Small intestine (tissue), 7 donors: ENCODE measurements at regions not wholly inside any gene's neighbourhood (a gene's known extent, or its start where the extent isn't known, plus 50 kb on each side); places are given as distances from the start of the nearest gene placed in this dataset.
"Not testable (repeated sequence)": the region's sequence is repeated elsewhere in the genome, so short reads cannot be mapped to it uniquely, and the experiment has no call there.

ENCODE experiments used
- DNase-seq, 2 donors: peaks; one replicate each; pipeline versions ENCODE4 v3.0.0 to v3.0.0-alpha.2; 2013
- FAIRE-seq: peaks from 2 replicates; lab custom pipeline; 2012; peaks lifted over from hg19 to GRCh38; lab: Jason Lieb, UNC
- H3K27ac ChIP-seq, 3 donors: one replicate each; pipeline ENCODE4 v1.5.1; 2013; ENCODE audit warnings: low read length in 2 of 3, mild to moderate bottlenecking in 2 of 3, control low read depth in 1 of 3, inconsistent platforms in 1 of 3, low read depth in 1 of 3, moderate library complexity in 1 of 3
- H3K27me3 ChIP-seq, 3 donors: one replicate each; pipeline ENCODE4 v1.6.1; 2013; ENCODE audit warnings: low read length in 3 of 3, inconsistent platforms in 1 of 3; ENCODE audit not compliant: control insufficient read depth in 3 of 3, insufficient read depth in 3 of 3
- H3K36me3 ChIP-seq, 3 donors: one replicate each; pipeline ENCODE4 v1.6.1; 2013; ENCODE audit warnings: low read length in 3 of 3, inconsistent platforms in 1 of 3, low read depth in 1 of 3, mild to moderate bottlenecking in 1 of 3, moderate library complexity in 1 of 3; ENCODE audit not compliant: control insufficient read depth in 3 of 3, insufficient read depth in 2 of 3
- H3K4me1 ChIP-seq, 3 donors: one replicate each; pipeline ENCODE4 v1.6.1; 2013; ENCODE audit warnings: low read length in 2 of 3, inconsistent platforms in 1 of 3, low read depth in 1 of 3, mild to moderate bottlenecking in 1 of 3, moderate library complexity in 1 of 3; ENCODE audit not compliant: control insufficient read depth in 3 of 3, insufficient read depth in 2 of 3
- H3K4me3 ChIP-seq, 3 donors: one replicate each; pipeline ENCODE4 v1.5.1; 2013; ENCODE audit warnings: low read length in 3 of 3, control low read depth in 1 of 3, inconsistent platforms in 1 of 3, low read depth in 1 of 3, mild to moderate bottlenecking in 1 of 3, moderate library complexity in 1 of 3
- H3K9me3 ChIP-seq, 2 donors: one replicate each; pipeline ENCODE4 v1.6.1; 2013; ENCODE audit warnings: low read depth in 1 of 2, low read length in 1 of 2; ENCODE audit not compliant: control insufficient read depth in 2 of 2, insufficient read depth in 1 of 2
- WGBS, 3 donors: extraction: QIAGEN DNeasy Blood & Tissue Kit; methylation state at CpG; one replicate each; pipeline ENCODE4 v1.1.7; 2013; 5-methylcytosine and 5-hydroxymethylcytosine counted together
- donor health status: healthy with polysubstance abuse.
- donor health status: control.
- donor health status: control.
- donor health status: Bipolar disorder and iron deficiency.
- donor health status: healthy.

DNA sequence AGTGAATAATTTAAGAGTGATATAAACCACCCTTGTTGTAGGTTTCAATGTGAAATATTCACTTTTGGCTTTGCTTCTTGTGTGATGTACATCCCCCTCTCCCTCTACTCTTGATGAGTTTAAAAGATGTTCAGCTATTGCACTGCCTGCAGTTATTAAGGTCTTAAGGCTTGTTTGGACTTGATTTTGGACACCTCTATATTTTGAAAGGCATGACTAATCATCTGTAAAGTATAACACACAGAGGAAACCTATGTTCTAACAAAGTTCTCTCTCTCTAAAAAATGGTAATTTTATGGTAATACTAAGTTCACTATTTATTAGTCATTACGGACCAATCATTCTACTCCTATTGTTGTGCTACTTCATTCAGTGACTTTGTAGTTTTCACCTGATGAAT is 1719.9 kb downstream of the GRIK2 start:
- 90 to 95% (median 92%) methylated on average over 1 of the region's 1 CpG for WGBS, 3 donors
- FAIRE-seq: no peak
- H3K27me3 ChIP-seq: no peaks in the 10 kb centered on the region
- no peak overlapping the region for H3K27ac ChIP-seq
- no peaks in the 10 kb centered on the region for H3K36me3 ChIP-seq
- H3K9me3 ChIP-seq: no peaks in the 10 kb centered on the region
- no peak for DNase-seq
- H3K4me1 ChIP-seq: no peaks in the 10 kb centered on the region
- H3K4me3 ChIP-seq: no peak overlapping the region

DNA sequence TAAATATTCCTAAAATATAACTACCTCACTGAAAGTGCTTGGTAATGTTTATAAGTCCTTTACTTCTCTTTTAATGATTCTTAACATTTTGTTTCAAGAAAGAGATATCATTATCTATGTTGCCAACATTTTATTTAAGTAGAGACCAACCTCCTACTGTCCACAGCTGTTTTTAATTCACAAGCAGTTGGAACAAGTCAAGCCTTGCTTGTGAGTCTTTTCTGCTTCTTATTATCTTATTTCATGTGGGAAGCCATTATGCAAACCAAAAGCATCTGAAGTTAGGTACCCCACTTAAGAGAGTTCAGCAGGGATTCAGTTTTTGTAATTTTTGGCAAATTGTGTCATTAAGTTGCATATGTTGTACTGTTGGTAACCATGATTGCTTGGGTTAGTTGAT is 1714.5 kb downstream of the GRIK2 start:
- Histone ChIP-seq H3K4me1 (no peaks in the 10 kb centered on the region), H3K36me3 (no peaks in the 10 kb centered on the region), H3K27ac (no peak overlapping the region), H3K9me3 (no peaks in the 10 kb centered on the region), H3K27me3 (no peaks in the 10 kb centered on the region), H3K4me3 (no peak overlapping the region)
- DNase-seq: no peak
- FAIRE-seq: no peak

DNA sequence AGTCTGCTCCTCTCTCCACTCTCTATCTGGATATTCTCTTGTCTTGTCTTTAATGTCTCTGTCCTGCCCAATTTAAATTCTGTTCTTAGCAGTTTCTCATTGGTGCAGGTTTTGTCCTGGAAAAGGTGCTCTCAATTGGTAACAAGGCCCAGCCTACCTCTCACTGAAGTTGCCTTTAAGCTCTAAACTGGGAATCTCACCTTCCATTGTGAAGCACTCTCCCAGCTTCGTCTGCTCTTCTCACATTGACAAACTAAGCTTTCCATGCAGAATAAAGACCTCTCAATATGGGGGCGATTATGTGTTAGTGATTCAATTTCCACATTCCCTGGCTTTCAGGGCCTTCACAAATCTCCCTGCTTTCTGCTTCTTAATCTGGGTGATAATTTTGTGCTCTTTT is 1712.2 kb downstream of the GRIK2 start:
- no peaks in the 10 kb centered on the region for H3K27me3 ChIP-seq
- H3K9me3 ChIP-seq: no peaks in the 10 kb centered on the region
- no peaks in the 10 kb centered on the region for H3K36me3 ChIP-seq
- no peak overlapping the region for H3K4me3 ChIP-seq
- DNase-seq: no peak
- H3K4me1 ChIP-seq: no peaks in the 10 kb centered on the region
- no peak overlapping the region for H3K27ac ChIP-seq
- 49 to 63% (median 52%) methylated on average over 2 of the region's 2 CpGs for WGBS, 3 donors
- FAIRE-seq: no peak

DNA sequence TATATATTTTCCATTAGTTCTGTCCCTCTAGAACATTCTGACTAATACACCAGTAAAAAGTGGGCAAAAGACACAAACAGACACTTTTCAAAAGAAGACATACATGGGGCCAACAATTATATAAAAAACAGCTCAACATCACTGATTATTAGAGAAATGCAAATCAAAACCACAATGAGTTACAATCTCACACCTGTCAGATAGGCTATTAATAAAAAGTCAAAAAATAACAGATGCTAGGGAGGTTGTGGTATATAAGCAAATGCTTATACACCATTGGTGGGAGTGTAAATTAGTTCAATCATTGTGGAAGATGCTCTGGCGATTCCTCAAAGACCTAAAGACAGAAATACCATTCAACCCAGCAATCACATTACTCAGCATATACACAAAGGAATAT is 1707.8 kb downstream of the GRIK2 start:
- DNase-seq: no peak
- Histone ChIP-seq H3K27ac (no peak overlapping the region), H3K27me3 (no peaks in the 10 kb centered on the region), H3K4me3 (no peak overlapping the region), H3K36me3 (no peaks in the 10 kb centered on the region), H3K9me3 (no peaks in the 10 kb centered on the region), H3K4me1 (no peaks in the 10 kb centered on the region)
- no peak for FAIRE-seq
- 94 to 96% (median 94%) methylated on average over 1 of the region's 1 CpG for WGBS, 3 donors

DNA sequence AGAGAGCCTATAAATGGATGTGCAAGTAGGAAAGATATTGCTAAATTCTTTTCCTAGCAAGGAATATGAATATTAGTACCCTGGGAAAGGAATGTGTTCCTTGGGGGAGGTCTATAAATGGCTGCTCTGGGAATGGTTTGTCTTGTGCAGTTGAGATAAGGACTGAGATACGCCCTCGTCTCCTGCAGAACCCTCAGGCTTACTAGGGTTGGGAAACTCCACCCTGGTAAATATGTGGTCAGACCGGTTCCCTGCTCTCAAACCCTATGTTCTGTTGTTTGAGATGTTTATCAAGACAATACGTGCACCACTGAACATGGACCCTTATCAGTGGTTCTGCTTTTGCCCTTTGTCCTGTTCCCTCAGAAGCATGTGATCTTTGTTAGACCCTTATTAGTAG is 1698.9 kb downstream of the GRIK2 start:
- not testable (repeated sequence) for H3K4me1 ChIP-seq, H3K4me3 ChIP-seq, FAIRE-seq, H3K27ac ChIP-seq, H3K27me3 ChIP-seq, H3K36me3 ChIP-seq
- peaks cover 0 to 14% of the 10 kb centered on the region in 2 donors for H3K9me3 ChIP-seq
- 23 to 62% (median 45%) methylated on average over 4 of the region's 4 CpGs for WGBS, 3 donors
- peak; percentile 0 to 1 for DNase-seq

DNA sequence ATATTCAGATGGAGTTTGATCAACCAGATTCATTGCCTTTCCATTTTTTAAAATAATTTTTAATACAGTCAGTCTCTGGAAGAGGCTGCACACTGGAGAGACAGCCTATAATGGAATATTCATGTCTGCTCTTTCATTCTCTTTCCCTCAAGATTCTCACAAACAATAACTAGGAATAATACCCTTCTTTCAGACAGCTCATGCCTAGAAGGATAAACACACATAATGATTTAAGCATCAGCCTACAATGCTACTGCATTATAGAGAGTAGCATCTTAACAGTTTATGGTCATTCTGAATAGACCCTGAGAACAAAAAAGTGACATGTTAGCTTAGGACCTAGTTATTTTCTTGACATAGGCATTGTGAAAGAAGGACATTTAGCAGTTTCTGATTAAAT is 1692.3 kb downstream of the GRIK2 start:
- Histone ChIP-seq H3K36me3 (no peaks in the 10 kb centered on the region), H3K4me1 (no peaks in the 10 kb centered on the region), H3K27me3 (no peaks in the 10 kb centered on the region), H3K27ac (no peak overlapping the region), H3K9me3 (no peaks in the 10 kb centered on the region), H3K4me3 (no peak overlapping the region)
- DNase-seq: no peak
- no peak for FAIRE-seq

DNA sequence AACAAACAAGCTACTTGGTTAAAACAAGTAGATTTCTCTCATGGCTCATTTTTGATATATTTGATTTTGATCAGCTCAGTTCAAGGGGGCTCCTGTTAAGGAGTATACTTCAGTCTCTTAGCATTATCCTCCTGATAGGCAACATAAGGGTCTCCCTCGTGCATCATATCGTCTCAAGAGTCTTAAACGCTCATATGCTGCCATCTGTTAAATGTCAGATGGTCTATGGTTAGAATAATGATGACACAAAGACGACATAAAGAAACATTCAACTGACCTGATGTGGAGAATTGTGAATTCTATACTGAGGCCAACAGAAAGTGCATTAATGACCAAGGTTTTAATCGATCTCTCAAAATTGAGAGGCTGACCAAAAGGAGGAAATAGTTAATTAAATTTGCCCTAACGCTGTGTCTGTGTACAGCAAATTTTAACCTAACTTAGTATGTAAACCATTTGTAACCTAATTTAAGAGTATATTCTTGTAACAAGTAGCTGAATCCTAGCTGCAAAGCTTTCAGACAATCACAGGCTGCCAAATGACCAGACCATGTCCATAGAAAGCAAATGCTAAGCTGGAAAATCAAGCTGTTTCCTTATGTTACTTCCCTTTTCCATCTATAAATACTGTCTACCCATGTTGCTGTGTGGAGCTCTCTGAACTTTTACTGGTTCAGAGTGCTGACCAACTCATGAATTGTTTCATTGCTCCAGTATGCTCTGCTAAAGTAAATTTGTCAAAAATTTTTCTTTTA is 1688.5 kb downstream of the GRIK2 start:
- H3K4me3 ChIP-seq: no peak overlapping the region
- H3K9me3 ChIP-seq: no peaks in the 10 kb centered on the region
- WGBS, 3 donors: 73 to 81% (median 80%) methylated on average over 6 of the region's 6 CpGs
- FAIRE-seq (no peak), DNase-seq (no peak)
- H3K36me3 ChIP-seq: no peaks in the 10 kb centered on the region
- no peaks in the 10 kb centered on the region for H3K4me1 ChIP-seq
- no peak overlapping the region for H3K27ac ChIP-seq
- H3K27me3 ChIP-seq: no peaks in the 10 kb centered on the region

DNA sequence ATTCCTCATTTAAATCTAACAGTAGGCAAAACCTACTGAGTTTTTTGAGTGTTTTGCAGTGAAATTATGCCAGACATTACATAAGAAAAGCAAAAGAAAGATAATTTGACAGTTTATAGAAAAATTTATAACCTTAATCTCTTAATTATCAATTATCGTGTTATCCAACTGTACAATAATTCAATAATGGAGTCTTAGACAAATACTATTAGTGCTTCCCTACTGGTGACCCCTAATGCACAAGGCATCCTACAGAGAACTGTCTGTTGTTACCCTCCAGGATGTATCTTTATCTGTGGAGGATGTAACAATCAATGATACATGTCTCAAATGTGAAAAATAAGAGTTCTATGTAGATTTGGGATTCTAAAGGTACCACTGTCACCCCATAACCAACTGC is 1687.6 kb downstream of the GRIK2 start:
- 83 to 92% (median 85%) methylated on average over 1 of the region's 1 CpG for WGBS, 3 donors
- Histone ChIP-seq H3K27ac (no peak overlapping the region), H3K4me3 (no peak overlapping the region), H3K4me1 (no peaks in the 10 kb centered on the region), H3K9me3 (no peaks in the 10 kb centered on the region), H3K36me3 (no peaks in the 10 kb centered on the region), H3K27me3 (no peaks in the 10 kb centered on the region)
- FAIRE-seq: no peak
- no peak for DNase-seq

DNA sequence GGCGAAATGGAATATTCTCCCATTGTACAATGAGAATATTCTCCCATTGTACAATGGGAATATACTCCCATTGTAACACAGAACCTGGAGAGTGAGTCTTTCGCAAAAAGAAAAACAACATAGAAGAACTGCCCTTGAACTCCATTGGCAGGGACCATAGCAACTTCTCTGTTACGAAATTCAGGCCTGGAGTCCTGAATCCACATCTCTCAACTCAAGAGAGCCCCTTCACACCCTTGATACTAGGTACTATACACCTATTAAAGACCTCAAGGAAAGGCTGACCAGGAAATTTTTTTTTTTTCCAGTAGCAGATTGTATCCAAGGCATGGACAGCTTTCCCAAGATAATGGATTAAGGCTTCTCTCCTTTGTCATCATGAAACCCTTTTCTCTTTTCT is 1687.0 kb downstream of the GRIK2 start:
- FAIRE-seq: no peak
- H3K27me3 ChIP-seq: no peaks in the 10 kb centered on the region
- H3K36me3 ChIP-seq: no peaks in the 10 kb centered on the region
- H3K4me1 ChIP-seq: no peaks in the 10 kb centered on the region
- no peaks in the 10 kb centered on the region for H3K9me3 ChIP-seq
- WGBS, 3 donors: 67 to 78% (median 73%) methylated on average over 3 of the region's 3 CpGs
- DNase-seq: no peak
- H3K4me3 ChIP-seq: no peak overlapping the region
- no peak overlapping the region for H3K27ac ChIP-seq
